Sigmoid colon (tissue), 6 donors: ENCODE measurements at regions not wholly inside any gene's neighbourhood (a gene's known extent, or its start where the extent isn't known, plus 50 kb on each side); places are given as distances from the start of the nearest gene placed in this dataset.

Experiments
- DNase-seq: peaks from one replicate; pipeline ENCODE4 v3.0.0-alpha.2; 2019
- H3K27ac ChIP-seq, 4 donors: fragments of 200-600 bp; sonication (generic); one replicate each; pipeline ENCODE4 v1.5.1; 2016 to 2019; ENCODE audit warnings: mild to moderate bottlenecking in 1 of 4
- H3K27me3 ChIP-seq, 3 donors: fragments of 200-600 bp; sonication (generic); one replicate each; pipeline ENCODE4 v1.5.1; 2019; ENCODE audit warnings: mild to moderate bottlenecking in 1 of 3
- H3K36me3 ChIP-seq, 4 donors: fragments of 200-600 bp; sonication (generic); one replicate each; pipeline ENCODE4 v1.5.1; 2016 to 2019
- H3K4me1 ChIP-seq, 4 donors: fragments of 200-600 bp; sonication (generic); one replicate each; pipeline ENCODE4 v1.5.1; 2017 to 2019
- H3K4me3 ChIP-seq, 4 donors: fragments of 200-600 bp; sonication (generic); one replicate each; pipeline ENCODE4 v1.5.1; 2017 to 2019; ENCODE audit warnings: mild to moderate bottlenecking in 2 of 4, moderate library complexity in 1 of 4
- H3K9me3 ChIP-seq, 4 donors: fragments of 200-600 bp in 3 of 4; sonication (generic) in 3 of 4; one replicate each; pipeline versions ENCODE4 v1.5.1 to v1.6.1; 2013 to 2019
- CTCF ChIP-seq, 4 experiments: fragments of 450-650 bp in 3 of 4; fragments of 200-600 bp in 1 of 4; IDR thresholded peaks; one replicate each; pipeline ENCODE4 v1.5.1; 2016 to 2019; ENCODE audit warnings: antibody characterized with exemption in 4 of 4, mild to moderate bottlenecking in 3 of 4, moderate library complexity in 2 of 4
- EP300 ChIP-seq, 4 donors: sonication (generic); formaldehyde crosslinking; IDR thresholded peaks; one replicate each; pipeline ENCODE4 v1.6.1; 2017; ENCODE audit warnings: antibody characterized with exemption in 4 of 4
- POLR2A ChIP-seq, 2 donors: fragments of 450-650 bp; IDR thresholded peaks; one replicate each; pipeline ENCODE4 v1.6.1; 2016; ENCODE audit warnings: antibody characterized with exemption in 2 of 2, mild to moderate bottlenecking in 2 of 2, moderate library complexity in 2 of 2
- POLR2AphosphoS5 ChIP-seq, 4 donors: sonication (generic); formaldehyde crosslinking; IDR thresholded peaks; one replicate each; pipeline ENCODE4 v1.6.1; 2017; ENCODE audit warnings: antibody characterized with exemption in 4 of 4
- WGBS, 2 donors: extraction: QIAGEN DNeasy Blood & Tissue Kit; methylation state at CpG; one replicate each; pipeline ENCODE4 v1.1.7; 2013; 5-methylcytosine and 5-hydroxymethylcytosine counted together
- intact Hi-C: fragments of 100-400 bp; cut with DNase I; formaldehyde crosslinking; loops from one replicate; pipeline ENCODE4 v1.15.1; 2023
- donor health status: healthy with polysubstance abuse.
- donor health status: healthy.

- no peak overlapping the region for H3K4me3 ChIP-seq
- TF ChIP-seq POLR2AphosphoS5 (IDR thresholded peaks at IDR 0.05): no peak
- no peak for TF ChIP-seq EP300 (IDR thresholded peaks at IDR 0.05)
- TF ChIP-seq CTCF (IDR thresholded peaks at IDR 0.05): no peak
- TF ChIP-seq POLR2A (IDR thresholded peaks at IDR 0.05): no peak
- H3K27ac ChIP-seq: no peak overlapping the region
- H3K27me3 ChIP-seq: no peaks in the 10 kb centered on the region
- H3K9me3 ChIP-seq: no peaks in the 10 kb centered on the region
- intact Hi-C loops: no loop called here
- H3K4me1 ChIP-seq: peaks cover 0 to 7% (median 0%) of the 10 kb centered on the region in 4 donors
- no peak for DNase-seq
- WGBS, 2 donors: 89 to 92% methylated on average over 16 of the region's 16 CpGs
- H3K36me3 ChIP-seq: no peaks in the 10 kb centered on the region
Observed at GRCh38 chr20:48060841-48061720, 275.8 kb upstream of the SULF2 start.

GRCh38 chr20:48058611-48059559 is 273.6 kb upstream of the SULF2 start:
- Histone ChIP-seq H3K4me1 (peaks cover 0 to 2% (median 0%) of the 10 kb centered on the region in 4 donors), H3K4me3 (no peak overlapping the region), H3K9me3 (no peaks in the 10 kb centered on the region), H3K27ac (no peak overlapping the region), H3K36me3 (no peaks in the 10 kb centered on the region), H3K27me3 (no peaks in the 10 kb centered on the region)
- 91 to 92% methylated on average over 31 of the region's 31 CpGs for WGBS, 2 donors
- intact Hi-C loops: no loop called here
- no peak for DNase-seq
- TF ChIP-seq EP300 (IDR thresholded peaks at IDR 0.05): no peak
- no peak for TF ChIP-seq CTCF (IDR thresholded peaks at IDR 0.05)
- TF ChIP-seq POLR2AphosphoS5 (IDR thresholded peaks at IDR 0.05): no peak
- no peak for TF ChIP-seq POLR2A (IDR thresholded peaks at IDR 0.05)

- no peak for TF ChIP-seq CTCF (IDR thresholded peaks at IDR 0.05)
- TF ChIP-seq POLR2AphosphoS5 (IDR thresholded peaks at IDR 0.05): no peak
- TF ChIP-seq EP300 (IDR thresholded peaks at IDR 0.05): no peak
- TF ChIP-seq POLR2A (IDR thresholded peaks at IDR 0.05): no peak
- H3K4me1 ChIP-seq: no peaks in the 10 kb centered on the region
Observed at GRCh38 chr20:48057739-48058138, 272.5 kb upstream of the SULF2 start.

GRCh38 chr20:48057251-48057650 is 272.0 kb upstream of the SULF2 start:
- DNase-seq: no peak
- no peak overlapping the region for H3K4me3 ChIP-seq
- TF ChIP-seq EP300 (IDR thresholded peaks at IDR 0.05): no peak
- TF ChIP-seq POLR2AphosphoS5 (IDR thresholded peaks at IDR 0.05): no peak
- no peak for TF ChIP-seq CTCF (IDR thresholded peaks at IDR 0.05)
- no peak for TF ChIP-seq POLR2A (IDR thresholded peaks at IDR 0.05)
- no peak overlapping the region for H3K27ac ChIP-seq
- intact Hi-C loops: no loop called here
- peaks cover 0 to 2% (median 0%) of the 10 kb centered on the region in 4 donors for H3K9me3 ChIP-seq
- H3K4me1 ChIP-seq: no peaks in the 10 kb centered on the region
- H3K36me3 ChIP-seq: no peaks in the 10 kb centered on the region
- WGBS, 2 donors: 78 to 87% methylated on average over 6 of the region's 6 CpGs
- H3K27me3 ChIP-seq: no peaks in the 10 kb centered on the region

More at GRCh38 chr20:48057739-48058138, 272.5 kb upstream of the SULF2 start:
- Histone ChIP-seq H3K27me3 (no peaks in the 10 kb centered on the region), H3K36me3 (no peaks in the 10 kb centered on the region), H3K4me3 (no peak overlapping the region), H3K9me3 (peaks cover 0 to 2% (median 0%) of the 10 kb centered on the region in 4 donors), H3K27ac (no peak overlapping the region)
- WGBS, 2 donors: 72 to 81% methylated on average over 1 of the region's 1 CpG
- intact Hi-C loops: no loop called here
- DNase-seq: no peak
